K562 (cell line): ENCODE measurements at regions not wholly inside any gene's neighbourhood (a gene's known extent, or its start where the extent isn't known, plus 50 kb on each side); places are given as distances from the start of the nearest gene placed in this dataset.

ENCODE experiments used
- ATAC-seq: fragments of 200-7000 bp; cut with Tn5 transposase; 3 replicates; pipeline ENCODE4 v1.9.1; 2020; ENCODE audit warnings: moderate library complexity
- BruUV-seq: library from RNA; stranded (reverse); fragments of 400-500 nt; replicated peaks from 2 replicates; lab custom pipeline; 2021; lab: Mats Ljungman, UMichigan
- CTCF ChIA-PET: fragments of 300-600 bp; formaldehyde crosslinking; extraction: SDS; loops from one replicate; lab custom pipeline; 2021; ENCODE audit warnings: low intra/inter-chr PET ratio; lab: Yijun Ruan, JAX
- POLR2A ChIA-PET: fragments of 300-600, 350-650 bp; sonication (Branson Sonifier 250); formaldehyde crosslinking; extraction: SDS; loops from one replicate; lab custom pipeline; 2021; ENCODE audit warnings: antibody characterized with exemption, inconsistent platforms; lab: Yijun Ruan, JAX
- DNase-seq, 4 experiments: peaks; one replicate each; pipeline versions ENCODE4 v3.0.0 to v3.0.0-alpha.2; 2011 to 2018; ENCODE audit warnings: low spot score in 3 of 4, mixed read lengths in 3 of 4; ENCODE audit errors: extremely low read depth in 1 of 4
- FAIRE-seq: peaks from 2 replicates; lab custom pipeline; 2011; peaks lifted over from hg19 to GRCh38; lab: Jason Lieb, UNC
- H2AFZ ChIP-seq: 2 replicates; pipeline ENCODE4 v1.6.0; 2011; ENCODE audit warnings: low read depth, low read length, control low read depth, inconsistent platforms
- H3K27ac ChIP-seq: fragments of 200-600 bp; 3 replicates; pipeline ENCODE4 v1.8.0; 2011; ENCODE audit warnings: low read depth, mild to moderate bottlenecking, control low read depth, inconsistent platforms, low read length, moderate library complexity, mixed read lengths; ENCODE audit errors: extremely low read depth
- H3K27me3 ChIP-seq, 2 experiments: fragments of 300-600 bp in 1 of 2; 2 replicates in 1 of 2; 3 replicates in 1 of 2; pipeline versions ENCODE4 v1.6.0 to v1.8.0; 2011; ENCODE audit warnings: inconsistent platforms in 2 of 2, low read length in 2 of 2, mild to moderate bottlenecking in 1 of 2, mixed read lengths in 1 of 2, moderate library complexity in 1 of 2; ENCODE audit not compliant: control insufficient read depth in 2 of 2, insufficient read depth in 2 of 2
- H3K36me3 ChIP-seq: fragments of 300-600 bp; 3 replicates; pipeline ENCODE4 v1.8.0; 2011; ENCODE audit warnings: mild to moderate bottlenecking, low read length, inconsistent platforms; ENCODE audit not compliant: control insufficient read depth, insufficient read depth
- H3K4me1 ChIP-seq, 2 experiments: fragments of 200-600 bp in 1 of 2; replicated peaks in 1 of 2; 2 replicates in 1 of 2; 3 replicates in 1 of 2; pipeline versions ENCODE4 v1.5.1 to v1.8.0; 2011; ENCODE audit warnings: inconsistent platforms in 2 of 2, low read length in 2 of 2, mild to moderate bottlenecking in 1 of 2, mixed read lengths in 1 of 2, moderate library complexity in 1 of 2; ENCODE audit not compliant: control insufficient read depth in 2 of 2, insufficient read depth in 2 of 2
- H3K4me2 ChIP-seq: 2 replicates; pipeline ENCODE4 v1.6.1; 2011; ENCODE audit warnings: low read length, control low read depth, inconsistent platforms, mixed read lengths; ENCODE audit not compliant: insufficient read depth
- H3K4me3 ChIP-seq: fragments of 200-600 bp; sonication (generic), shearing (Covaris generic); 2 replicates; pipeline ENCODE4 v1.5.1; 2016; ENCODE audit warnings: control low read depth, inconsistent platforms
- H3K79me2 ChIP-seq: fragments of 200-600 bp; 3 replicates; pipeline ENCODE4 v1.8.0; 2011; ENCODE audit warnings: low read length, inconsistent platforms; ENCODE audit not compliant: control insufficient read depth, insufficient read depth
- H3K9ac ChIP-seq, 2 experiments: 2 replicates each; pipeline versions ENCODE4 v1.6.0 to v1.6.1; 2011; ENCODE audit warnings: low read depth in 2 of 2, low read length in 2 of 2, control low read depth in 1 of 2, inconsistent platforms in 1 of 2, mild to moderate bottlenecking in 1 of 2, mixed read lengths in 1 of 2; ENCODE audit not compliant: insufficient read depth in 1 of 2
- H3K9me1 ChIP-seq: one replicate; pipeline ENCODE4 v1.6.0; 2011; ENCODE audit warnings: inconsistent platforms, mild to moderate bottlenecking, low read length, moderate library complexity; ENCODE audit not compliant: control insufficient read depth, insufficient read depth
- H3K9me3 ChIP-seq: replicated peaks from 2 replicates; pipeline ENCODE4 v1.5.1; 2011; ENCODE audit warnings: low read depth, low read length, inconsistent platforms; ENCODE audit not compliant: control insufficient read depth, insufficient read depth
- H4K20me1 ChIP-seq: replicated peaks from 2 replicates; pipeline ENCODE4 v1.6.1; 2011; ENCODE audit warnings: low read length, inconsistent platforms, mixed read lengths; ENCODE audit not compliant: control insufficient read depth, insufficient read depth
- ARHGAP35 ChIP-seq: fragments of 450-650 bp; IDR thresholded peaks from 2 replicates; pipeline ENCODE4 v1.6.1; 2018; ENCODE audit not compliant: partially characterized antibody
- KLF1 ChIP-seq: fragments of 450-650 bp; IDR thresholded peaks from 2 replicates; pipeline ENCODE4 v1.6.1; 2016; ENCODE audit warnings: missing genetic modification characterization, missing compliant biosample characterization
- MAX ChIP-seq: sonication (generic); formaldehyde crosslinking; IDR thresholded peaks from 2 replicates; pipeline ENCODE4 v1.9.0; 2022; ENCODE audit warnings: mild to moderate bottlenecking, missing genetic modification reagents
- MAZ ChIP-seq, 2 experiments: fragments of 450-650 bp in 1 of 2; sonication (generic) in 1 of 2; formaldehyde crosslinking; IDR thresholded peaks in 1 of 2; conservative IDR thresholded peaks in 1 of 2; 2 replicates each; pipeline versions ENCODE4 v1.4.0 to v1.5.0; 2020; ENCODE audit warnings: mild to moderate bottlenecking in 1 of 2, missing genetic modification reagents in 1 of 2
- NELFE ChIP-seq: IDR thresholded peaks from 2 replicates; pipeline ENCODE4 v1.6.1; 2011; ENCODE audit warnings: mild to moderate bottlenecking; ENCODE audit not compliant: insufficient read depth, insufficient read length
- SMARCE1 ChIP-seq: fragments of 450-650 bp; IDR thresholded peaks from 2 replicates; pipeline ENCODE4 v1.7.1; 2016; ENCODE audit warnings: mild to moderate bottlenecking
- WGBS: fragments of 100-300 bp; shearing (Covaris generic); methylation state at CpG from one replicate; pipeline ENCODE4 v1.1.6; 2016; ENCODE audit warnings: low coverage, mixed read lengths; ENCODE audit not compliant: insufficient coverage; ENCODE audit errors: missing lambda C conversion rate; 5-methylcytosine and 5-hydroxymethylcytosine counted together
- in situ Hi-C: fragments of 300-500 bp; cut with MboI; formaldehyde crosslinking; loops from 4 replicates; pipeline ENCODE4 v1.15.0; 2018; ENCODE audit warnings: inconsistent platforms, mixed read lengths
- intact Hi-C: fragments of 100-400 bp; cut with micrococcal nuclease; formaldehyde crosslinking; loops from 2 replicates; pipeline ENCODE4 v1.14.2; 2022
- TF ChIP-seq, protein P1 (sequence below): conservative IDR thresholded peaks from 2 replicates; pipeline ENCODE4 v1.6.1; 2011; ENCODE audit warnings: low read depth, mild to moderate bottlenecking, low read length; ENCODE audit not compliant: control insufficient read depth

GRCh38 chr13:111969551-111970135, 97.3 kb upstream of the SOX1 start:
- Histone ChIP-seq H2AFZ (no peak overlapping the region), H4K20me1 (no peaks in the 10 kb centered on the region), H3K4me3 (no peak overlapping the region), H3K9ac (no peak overlapping the region), H3K4me2 (no peak overlapping the region), H3K36me3 (no peaks in the 10 kb centered on the region), H3K9me3 (no peaks in the 10 kb centered on the region), H3K9me1 (no peaks in the 10 kb centered on the region), H3K79me2 (no peaks in the 10 kb centered on the region), H3K27me3 (peaks cover 0 to 26% of the 10 kb centered on the region in 2 experiments; a peak in 2 of 5 replicates), H3K4me1 (no peaks in the 10 kb centered on the region), H3K27ac (no peak overlapping the region)
- TF ChIP-seq ARHGAP35 (no peak), NELFE (no peak), SMARCE1 (no peak), MAX (no peak)
- intact Hi-C loops (no loop called here), in situ Hi-C loops (no loop called here)
- ATAC-seq (no peak), FAIRE-seq (no peak), DNase-seq (no peak)
- POLR2A ChIA-PET = no interaction called here
- no TSS peak for BruUV-seq
- CTCF ChIA-PET = no interaction called here
- WGBS = 0% methylated on average over 6 of the region's 9 CpGs

DNA sequence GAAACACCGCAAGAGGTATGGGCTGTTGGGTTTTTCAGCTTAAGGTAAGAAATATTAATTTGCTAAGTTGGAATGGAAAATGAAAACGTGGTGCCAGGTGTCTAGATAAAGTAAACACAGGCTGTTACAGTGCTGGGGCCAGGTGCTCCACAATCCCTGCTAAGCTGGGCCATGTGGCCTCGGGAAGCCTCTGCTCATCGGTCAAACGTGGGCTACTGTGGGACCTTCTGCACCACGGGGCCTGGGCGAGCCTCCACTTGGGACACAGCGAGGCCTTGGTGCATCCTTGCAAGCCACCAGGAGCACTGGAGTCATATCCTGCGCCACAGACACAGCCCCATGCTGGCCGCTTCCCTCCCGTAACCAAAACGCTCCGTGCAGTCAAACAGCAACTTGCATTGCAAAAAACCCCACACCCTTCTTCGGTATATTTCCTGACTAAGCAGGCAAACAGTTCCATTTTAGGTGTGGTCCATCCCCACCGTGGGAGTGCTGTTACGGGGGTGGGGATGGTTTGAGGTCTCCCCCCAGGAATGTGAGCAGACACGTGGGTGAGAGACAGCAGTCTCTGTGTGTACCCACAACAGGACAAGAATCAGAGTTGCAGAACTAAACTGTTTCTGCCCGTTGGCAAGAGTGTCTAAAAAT, 96.3 kb upstream of the SOX1 start:
- FAIRE-seq (no peak), ATAC-seq (no peak), DNase-seq (no peak)
- H3K4me3 ChIP-seq = no peak overlapping the region
- no peaks in the 10 kb centered on the region for H3K79me2 ChIP-seq
- H3K9ac ChIP-seq = no peak overlapping the region
- no peak overlapping the region for H3K4me2 ChIP-seq
- no peaks in the 10 kb centered on the region for H3K4me1 ChIP-seq
- H3K9me3 ChIP-seq = 0 out of 2 replicates have a peak, but pooled peaks cover 2% of the 10 kb centered on the region
- H3K27me3 ChIP-seq = peaks cover 0 to 26% of the 10 kb centered on the region in 2 experiments; a peak in 2 of 5 replicates
- H2AFZ ChIP-seq = no peak overlapping the region
- H3K27ac ChIP-seq = no peak overlapping the region
- no TSS peak for BruUV-seq
- ChIA-PET CTCF (no interaction called here), POLR2A (no interaction called here)
- no peaks in the 10 kb centered on the region for H3K36me3 ChIP-seq
- TF ChIP-seq KLF1 (tag) (no peak), MAZ (CRISPR knock-in tag; conservative IDR thresholded peaks at IDR 0.05 in 1 of 2, IDR thresholded peaks at IDR 0.05 in 1 of 2) (no peak)
- TF ChIP-seq, protein P1, sequence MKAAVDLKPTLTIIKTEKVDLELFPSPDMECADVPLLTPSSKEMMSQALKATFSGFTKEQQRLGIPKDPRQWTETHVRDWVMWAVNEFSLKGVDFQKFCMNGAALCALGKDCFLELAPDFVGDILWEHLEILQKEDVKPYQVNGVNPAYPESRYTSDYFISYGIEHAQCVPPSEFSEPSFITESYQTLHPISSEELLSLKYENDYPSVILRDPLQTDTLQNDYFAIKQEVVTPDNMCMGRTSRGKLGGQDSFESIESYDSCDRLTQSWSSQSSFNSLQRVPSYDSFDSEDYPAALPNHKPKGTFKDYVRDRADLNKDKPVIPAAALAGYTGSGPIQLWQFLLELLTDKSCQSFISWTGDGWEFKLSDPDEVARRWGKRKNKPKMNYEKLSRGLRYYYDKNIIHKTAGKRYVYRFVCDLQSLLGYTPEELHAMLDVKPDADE = no peak
- no peaks in the 10 kb centered on the region for H3K9me1 ChIP-seq
- WGBS = 2% methylated on average over 17 of the region's 18 CpGs
- intact Hi-C loops = no loop called here
- in situ Hi-C loops = no loop called here
- H4K20me1 ChIP-seq = no peaks in the 10 kb centered on the region
